ENCODE measurements at regions not wholly inside any gene's neighbourhood (a gene's known extent, or its start where the extent isn't known, plus 50 kb on each side); places are given as distances from the start of the nearest gene placed in this dataset.

DNA sequence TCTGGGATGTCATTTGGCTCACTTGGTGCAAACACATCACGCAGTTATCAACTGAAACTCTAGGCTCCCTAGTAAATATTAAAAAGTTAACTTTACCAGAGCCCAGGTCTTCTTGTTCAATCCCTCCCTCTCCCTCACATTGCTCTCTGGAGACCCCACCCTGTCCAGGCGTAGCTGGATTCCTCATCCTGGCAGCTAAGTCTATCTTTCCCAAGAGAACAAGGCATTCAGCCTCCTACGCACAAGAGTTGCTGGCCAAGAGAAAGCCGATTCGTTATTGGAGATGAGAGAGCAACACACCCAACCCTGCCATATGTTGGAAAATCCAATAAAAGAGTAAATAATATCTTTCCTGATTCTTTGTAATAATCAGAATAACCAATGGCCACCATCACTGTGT lies 117.9 kb downstream of the SLC30A10 start (continued):
- TF ChIP-seq ZNF565 (CRISPR knock-in tag; conservative IDR thresholded peaks at IDR 0.05; ENCODE audit: low read depth) (no peak), CSDC2 (CRISPR knock-in tag; IDR thresholded peaks at IDR 0.05) (no peak), RARB (CRISPR knock-in tag; IDR thresholded peaks at IDR 0.05) (no peak), BACH2 (CRISPR knock-in tag; IDR thresholded peaks at IDR 0.05; ENCODE audit: borderline replicate concordance) (no peak)

DNA sequence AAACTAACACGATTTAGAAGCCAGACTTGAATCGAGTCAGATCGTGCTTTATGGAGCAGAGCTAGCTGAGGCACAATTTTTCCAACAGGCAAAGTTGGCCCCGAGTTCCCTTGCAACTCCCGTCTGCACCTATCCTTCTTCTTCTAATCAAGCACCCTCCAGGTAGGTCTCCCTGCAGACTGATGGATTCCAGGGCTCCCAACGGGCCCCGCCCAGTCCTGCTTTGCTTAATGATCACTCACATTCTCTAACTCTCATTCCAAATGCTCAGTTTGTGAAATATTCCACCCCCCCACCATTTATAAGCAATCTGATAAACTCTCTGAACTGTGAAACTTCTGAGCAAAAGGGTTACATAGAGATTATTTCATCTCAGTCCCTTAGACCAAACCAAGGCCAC lies 119.6 kb downstream of the SLC30A10 start:
- TF ChIP-seq, protein P1, sequence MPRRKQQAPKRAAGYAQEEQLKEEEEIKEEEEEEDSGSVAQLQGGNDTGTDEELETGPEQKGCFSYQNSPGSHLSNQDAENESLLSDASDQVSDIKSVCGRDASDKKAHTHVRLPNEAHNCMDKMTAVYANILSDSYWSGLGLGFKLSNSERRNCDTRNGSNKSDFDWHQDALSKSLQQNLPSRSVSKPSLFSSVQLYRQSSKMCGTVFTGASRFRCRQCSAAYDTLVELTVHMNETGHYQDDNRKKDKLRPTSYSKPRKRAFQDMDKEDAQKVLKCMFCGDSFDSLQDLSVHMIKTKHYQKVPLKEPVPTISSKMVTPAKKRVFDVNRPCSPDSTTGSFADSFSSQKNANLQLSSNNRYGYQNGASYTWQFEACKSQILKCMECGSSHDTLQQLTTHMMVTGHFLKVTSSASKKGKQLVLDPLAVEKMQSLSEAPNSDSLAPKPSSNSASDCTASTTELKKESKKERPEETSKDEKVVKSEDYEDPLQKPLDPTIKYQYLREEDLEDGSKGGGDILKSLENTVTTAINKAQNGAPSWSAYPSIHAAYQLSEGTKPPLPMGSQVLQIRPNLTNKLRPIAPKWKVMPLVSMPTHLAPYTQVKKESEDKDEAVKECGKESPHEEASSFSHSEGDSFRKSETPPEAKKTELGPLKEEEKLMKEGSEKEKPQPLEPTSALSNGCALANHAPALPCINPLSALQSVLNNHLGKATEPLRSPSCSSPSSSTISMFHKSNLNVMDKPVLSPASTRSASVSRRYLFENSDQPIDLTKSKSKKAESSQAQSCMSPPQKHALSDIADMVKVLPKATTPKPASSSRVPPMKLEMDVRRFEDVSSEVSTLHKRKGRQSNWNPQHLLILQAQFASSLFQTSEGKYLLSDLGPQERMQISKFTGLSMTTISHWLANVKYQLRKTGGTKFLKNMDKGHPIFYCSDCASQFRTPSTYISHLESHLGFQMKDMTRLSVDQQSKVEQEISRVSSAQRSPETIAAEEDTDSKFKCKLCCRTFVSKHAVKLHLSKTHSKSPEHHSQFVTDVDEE (CRISPR knock-in tag; IDR thresholded peaks at IDR 0.05), result no peak
- TF ChIP-seq, protein P2, sequence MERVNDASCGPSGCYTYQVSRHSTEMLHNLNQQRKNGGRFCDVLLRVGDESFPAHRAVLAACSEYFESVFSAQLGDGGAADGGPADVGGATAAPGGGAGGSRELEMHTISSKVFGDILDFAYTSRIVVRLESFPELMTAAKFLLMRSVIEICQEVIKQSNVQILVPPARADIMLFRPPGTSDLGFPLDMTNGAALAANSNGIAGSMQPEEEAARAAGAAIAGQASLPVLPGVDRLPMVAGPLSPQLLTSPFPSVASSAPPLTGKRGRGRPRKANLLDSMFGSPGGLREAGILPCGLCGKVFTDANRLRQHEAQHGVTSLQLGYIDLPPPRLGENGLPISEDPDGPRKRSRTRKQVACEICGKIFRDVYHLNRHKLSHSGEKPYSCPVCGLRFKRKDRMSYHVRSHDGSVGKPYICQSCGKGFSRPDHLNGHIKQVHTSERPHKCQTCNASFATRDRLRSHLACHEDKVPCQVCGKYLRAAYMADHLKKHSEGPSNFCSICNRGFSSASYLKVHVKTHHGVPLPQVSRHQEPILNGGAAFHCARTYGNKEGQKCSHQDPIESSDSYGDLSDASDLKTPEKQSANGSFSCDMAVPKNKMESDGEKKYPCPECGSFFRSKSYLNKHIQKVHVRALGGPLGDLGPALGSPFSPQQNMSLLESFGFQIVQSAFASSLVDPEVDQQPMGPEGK (CRISPR knock-in tag; IDR thresholded peaks at IDR 0.05; ENCODE audit: borderline replicate concordance), result no peak
- TF ChIP-seq, protein P3, sequence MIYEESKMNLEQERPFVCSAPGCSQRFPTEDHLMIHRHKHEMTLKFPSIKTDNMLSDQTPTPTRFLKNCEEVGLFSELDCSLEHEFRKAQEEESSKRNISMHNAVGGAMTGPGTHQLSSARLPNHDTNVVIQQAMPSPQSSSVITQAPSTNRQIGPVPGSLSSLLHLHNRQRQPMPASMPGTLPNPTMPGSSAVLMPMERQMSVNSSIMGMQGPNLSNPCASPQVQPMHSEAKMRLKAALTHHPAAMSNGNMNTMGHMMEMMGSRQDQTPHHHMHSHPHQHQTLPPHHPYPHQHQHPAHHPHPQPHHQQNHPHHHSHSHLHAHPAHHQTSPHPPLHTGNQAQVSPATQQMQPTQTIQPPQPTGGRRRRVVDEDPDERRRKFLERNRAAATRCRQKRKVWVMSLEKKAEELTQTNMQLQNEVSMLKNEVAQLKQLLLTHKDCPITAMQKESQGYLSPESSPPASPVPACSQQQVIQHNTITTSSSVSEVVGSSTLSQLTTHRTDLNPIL (CRISPR knock-in tag; IDR thresholded peaks at IDR 0.05; ENCODE audit: low read depth), result no peak
- TF ChIP-seq ZFP3 (CRISPR knock-in tag; IDR thresholded peaks at IDR 0.05), result no peak
- TF ChIP-seq BACH2 (CRISPR knock-in tag; IDR thresholded peaks at IDR 0.05; ENCODE audit: borderline replicate concordance), result no peak
- TF ChIP-seq ARNTL (CRISPR knock-in tag; IDR thresholded peaks at IDR 0.05; ENCODE audit: borderline replicate concordance, low read depth), result no peak
- no peak for TF ChIP-seq ZFP30 (CRISPR knock-in tag; IDR thresholded peaks at IDR 0.05)
- no peak for TF ChIP-seq GLIS3 (CRISPR knock-in tag; IDR thresholded peaks at IDR 0.05)
- no peak for TF ChIP-seq ISL1 (CRISPR knock-in tag; IDR thresholded peaks at IDR 0.05)
- TF ChIP-seq ESRRG (CRISPR knock-in tag; IDR thresholded peaks at IDR 0.05), result no peak
- no peak for TF ChIP-seq SNAI2 (CRISPR knock-in tag; IDR thresholded peaks at IDR 0.05)
- TF ChIP-seq, protein P4, sequence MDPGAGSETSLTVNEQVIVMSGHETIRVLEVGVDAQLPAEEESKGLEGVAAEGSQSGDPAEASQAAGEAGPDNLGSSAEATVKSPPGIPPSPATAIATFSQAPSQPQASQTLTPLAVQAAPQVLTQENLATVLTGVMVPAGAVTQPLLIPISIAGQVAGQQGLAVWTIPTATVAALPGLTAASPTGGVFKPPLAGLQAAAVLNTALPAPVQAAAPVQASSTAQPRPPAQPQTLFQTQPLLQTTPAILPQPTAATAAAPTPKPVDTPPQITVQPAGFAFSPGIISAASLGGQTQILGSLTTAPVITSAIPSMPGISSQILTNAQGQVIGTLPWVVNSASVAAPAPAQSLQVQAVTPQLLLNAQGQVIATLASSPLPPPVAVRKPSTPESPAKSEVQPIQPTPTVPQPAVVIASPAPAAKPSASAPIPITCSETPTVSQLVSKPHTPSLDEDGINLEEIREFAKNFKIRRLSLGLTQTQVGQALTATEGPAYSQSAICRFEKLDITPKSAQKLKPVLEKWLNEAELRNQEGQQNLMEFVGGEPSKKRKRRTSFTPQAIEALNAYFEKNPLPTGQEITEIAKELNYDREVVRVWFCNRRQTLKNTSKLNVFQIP (CRISPR knock-in tag; IDR thresholded peaks at IDR 0.05; ENCODE audit: borderline replicate concordance, low read depth), result no peak
- no peak for TF ChIP-seq PPARA (CRISPR knock-in tag; IDR thresholded peaks at IDR 0.05; ENCODE audit: borderline replicate concordance)
- TF ChIP-seq TOX (CRISPR knock-in tag; IDR thresholded peaks at IDR 0.05; ENCODE audit: borderline replicate concordance), result no peak
- TF ChIP-seq OSR1 (CRISPR knock-in tag; IDR thresholded peaks at IDR 0.05), result no peak
- TF ChIP-seq CSDC2 (CRISPR knock-in tag; IDR thresholded peaks at IDR 0.05), result no peak
- TF ChIP-seq, protein P5, sequence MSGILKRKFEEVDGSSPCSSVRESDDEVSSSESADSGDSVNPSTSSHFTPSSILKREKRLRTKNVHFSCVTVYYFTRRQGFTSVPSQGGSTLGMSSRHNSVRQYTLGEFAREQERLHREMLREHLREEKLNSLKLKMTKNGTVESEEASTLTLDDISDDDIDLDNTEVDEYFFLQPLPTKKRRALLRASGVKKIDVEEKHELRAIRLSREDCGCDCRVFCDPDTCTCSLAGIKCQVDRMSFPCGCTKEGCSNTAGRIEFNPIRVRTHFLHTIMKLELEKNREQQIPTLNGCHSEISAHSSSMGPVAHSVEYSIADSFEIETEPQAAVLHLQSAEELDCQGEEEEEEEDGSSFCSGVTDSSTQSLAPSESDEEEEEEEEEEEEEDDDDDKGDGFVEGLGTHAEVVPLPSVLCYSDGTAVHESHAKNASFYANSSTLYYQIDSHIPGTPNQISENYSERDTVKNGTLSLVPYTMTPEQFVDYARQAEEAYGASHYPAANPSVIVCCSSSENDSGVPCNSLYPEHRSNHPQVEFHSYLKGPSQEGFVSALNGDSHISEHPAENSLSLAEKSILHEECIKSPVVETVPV (CRISPR knock-in tag; IDR thresholded peaks at IDR 0.05), result no peak
- ATAC-seq, result no peak

DNA sequence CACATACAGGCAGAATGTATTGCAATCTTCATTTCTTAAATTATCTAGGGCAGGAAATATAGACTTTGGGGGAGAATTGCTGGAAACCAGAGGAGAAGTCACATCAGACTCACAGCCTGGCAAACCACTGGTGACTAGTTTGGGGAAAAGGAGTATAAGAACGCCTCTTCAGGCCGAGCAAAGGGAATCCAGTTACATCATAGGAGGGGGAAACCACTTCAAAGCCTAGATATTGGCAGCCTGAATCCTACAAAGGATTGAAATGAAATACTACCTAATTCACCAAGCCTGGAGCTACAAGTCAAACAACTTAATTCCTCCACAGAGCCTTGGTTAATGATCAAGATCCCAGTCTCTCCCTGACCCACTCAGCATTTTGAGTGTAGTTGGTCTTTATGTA lies 121.7 kb downstream of the SLC30A10 start:
- TF ChIP-seq ISL1 (CRISPR knock-in tag; IDR thresholded peaks at IDR 0.05), result no peak
- TF ChIP-seq ZFP30 (CRISPR knock-in tag; IDR thresholded peaks at IDR 0.05), result no peak
- TF ChIP-seq TOX (CRISPR knock-in tag; IDR thresholded peaks at IDR 0.05; ENCODE audit: borderline replicate concordance), result no peak
- no peak for TF ChIP-seq RARB (CRISPR knock-in tag; IDR thresholded peaks at IDR 0.05)
- TF ChIP-seq SNAI2 (CRISPR knock-in tag; IDR thresholded peaks at IDR 0.05), result no peak
- no peak for TF ChIP-seq CSDC2 (CRISPR knock-in tag; IDR thresholded peaks at IDR 0.05)
- no peak for TF ChIP-seq GLIS3 (CRISPR knock-in tag; IDR thresholded peaks at IDR 0.05)
- TF ChIP-seq, protein P3 (CRISPR knock-in tag; IDR thresholded peaks at IDR 0.05; ENCODE audit: low read depth), result no peak
- TF ChIP-seq, protein P1 (CRISPR knock-in tag; IDR thresholded peaks at IDR 0.05), result no peak
- TF ChIP-seq ZC3H10 (CRISPR knock-in tag; IDR thresholded peaks at IDR 0.05), result no peak
- ATAC-seq, result no peak

Data from SK-N-SH treated with all-trans-retinoic acid at 6 μM for 48 hours (cell line).